ENCODE measurements at regions not wholly inside any gene's neighbourhood (a gene's known extent, or its start where the extent isn't known, plus 50 kb on each side); places are given as distances from the start of the nearest gene placed in this dataset.

DNA sequence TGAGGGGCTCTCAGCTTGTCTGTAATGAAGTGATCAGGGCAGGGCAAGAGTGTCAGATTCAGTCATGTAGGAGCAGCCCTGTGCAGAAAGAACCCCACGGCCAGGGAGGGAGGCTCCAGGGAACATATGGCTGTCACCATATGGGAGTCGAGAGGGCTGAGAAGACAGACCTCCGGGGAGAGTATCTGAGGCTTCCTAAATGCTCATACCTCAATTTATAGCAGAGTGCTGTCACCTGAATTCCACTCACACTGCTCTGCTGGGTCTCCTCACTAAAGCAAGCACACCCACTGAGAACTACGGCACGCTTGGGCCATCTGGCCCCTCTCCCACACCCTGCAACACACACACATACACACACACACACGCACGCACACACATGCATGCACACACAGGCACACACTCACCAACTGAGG lies 92.3 kb upstream of the TJP1 start:
- TF ChIP-seq TCF7L2 (IDR thresholded peaks at IDR 0.05; ENCODE audit: low read depth, low read length) (no peak), HOXA5 (CRISPR knock-in tag; IDR thresholded peaks at IDR 0.05) (no peak), ZBTB1 (CRISPR knock-in tag; IDR thresholded peaks at IDR 0.05; ENCODE audit: borderline replicate concordance) (no peak), ZFP36 (IDR thresholded peaks at IDR 0.05; ENCODE audit: borderline replicate concordance, low read depth, low read length, partially characterized antibody) (no peak), PRDM15 (CRISPR knock-in tag; IDR thresholded peaks at IDR 0.05) (no peak), SIN3A (IDR thresholded peaks at IDR 0.05; ENCODE audit: borderline replicate concordance, low read depth, low read length) (no peak), TBX2 (CRISPR knock-in tag; IDR thresholded peaks at IDR 0.05; ENCODE audit: borderline replicate concordance) (no peak)
- TF ChIP-seq, protein P1, sequence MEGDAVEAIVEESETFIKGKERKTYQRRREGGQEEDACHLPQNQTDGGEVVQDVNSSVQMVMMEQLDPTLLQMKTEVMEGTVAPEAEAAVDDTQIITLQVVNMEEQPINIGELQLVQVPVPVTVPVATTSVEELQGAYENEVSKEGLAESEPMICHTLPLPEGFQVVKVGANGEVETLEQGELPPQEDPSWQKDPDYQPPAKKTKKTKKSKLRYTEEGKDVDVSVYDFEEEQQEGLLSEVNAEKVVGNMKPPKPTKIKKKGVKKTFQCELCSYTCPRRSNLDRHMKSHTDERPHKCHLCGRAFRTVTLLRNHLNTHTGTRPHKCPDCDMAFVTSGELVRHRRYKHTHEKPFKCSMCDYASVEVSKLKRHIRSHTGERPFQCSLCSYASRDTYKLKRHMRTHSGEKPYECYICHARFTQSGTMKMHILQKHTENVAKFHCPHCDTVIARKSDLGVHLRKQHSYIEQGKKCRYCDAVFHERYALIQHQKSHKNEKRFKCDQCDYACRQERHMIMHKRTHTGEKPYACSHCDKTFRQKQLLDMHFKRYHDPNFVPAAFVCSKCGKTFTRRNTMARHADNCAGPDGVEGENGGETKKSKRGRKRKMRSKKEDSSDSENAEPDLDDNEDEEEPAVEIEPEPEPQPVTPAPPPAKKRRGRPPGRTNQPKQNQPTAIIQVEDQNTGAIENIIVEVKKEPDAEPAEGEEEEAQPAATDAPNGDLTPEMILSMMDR (CRISPR knock-in tag; IDR thresholded peaks at IDR 0.05), result no peak
- TF ChIP-seq, protein P2, sequence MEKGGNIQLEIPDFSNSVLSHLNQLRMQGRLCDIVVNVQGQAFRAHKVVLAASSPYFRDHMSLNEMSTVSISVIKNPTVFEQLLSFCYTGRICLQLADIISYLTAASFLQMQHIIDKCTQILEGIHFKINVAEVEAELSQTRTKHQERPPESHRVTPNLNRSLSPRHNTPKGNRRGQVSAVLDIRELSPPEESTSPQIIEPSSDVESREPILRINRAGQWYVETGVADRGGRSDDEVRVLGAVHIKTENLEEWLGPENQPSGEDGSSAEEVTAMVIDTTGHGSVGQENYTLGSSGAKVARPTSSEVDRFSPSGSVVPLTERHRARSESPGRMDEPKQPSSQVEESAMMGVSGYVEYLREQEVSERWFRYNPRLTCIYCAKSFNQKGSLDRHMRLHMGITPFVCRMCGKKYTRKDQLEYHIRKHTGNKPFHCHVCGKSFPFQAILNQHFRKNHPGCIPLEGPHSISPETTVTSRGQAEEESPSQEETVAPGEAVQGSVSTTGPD (CRISPR knock-in tag; IDR thresholded peaks at IDR 0.05), result no peak
- TF ChIP-seq, protein P3, sequence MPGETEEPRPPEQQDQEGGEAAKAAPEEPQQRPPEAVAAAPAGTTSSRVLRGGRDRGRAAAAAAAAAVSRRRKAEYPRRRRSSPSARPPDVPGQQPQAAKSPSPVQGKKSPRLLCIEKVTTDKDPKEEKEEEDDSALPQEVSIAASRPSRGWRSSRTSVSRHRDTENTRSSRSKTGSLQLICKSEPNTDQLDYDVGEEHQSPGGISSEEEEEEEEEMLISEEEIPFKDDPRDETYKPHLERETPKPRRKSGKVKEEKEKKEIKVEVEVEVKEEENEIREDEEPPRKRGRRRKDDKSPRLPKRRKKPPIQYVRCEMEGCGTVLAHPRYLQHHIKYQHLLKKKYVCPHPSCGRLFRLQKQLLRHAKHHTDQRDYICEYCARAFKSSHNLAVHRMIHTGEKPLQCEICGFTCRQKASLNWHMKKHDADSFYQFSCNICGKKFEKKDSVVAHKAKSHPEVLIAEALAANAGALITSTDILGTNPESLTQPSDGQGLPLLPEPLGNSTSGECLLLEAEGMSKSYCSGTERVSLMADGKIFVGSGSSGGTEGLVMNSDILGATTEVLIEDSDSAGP (CRISPR knock-in tag; IDR thresholded peaks at IDR 0.05; ENCODE audit: borderline replicate concordance), result no peak
- TF ChIP-seq, protein P4, sequence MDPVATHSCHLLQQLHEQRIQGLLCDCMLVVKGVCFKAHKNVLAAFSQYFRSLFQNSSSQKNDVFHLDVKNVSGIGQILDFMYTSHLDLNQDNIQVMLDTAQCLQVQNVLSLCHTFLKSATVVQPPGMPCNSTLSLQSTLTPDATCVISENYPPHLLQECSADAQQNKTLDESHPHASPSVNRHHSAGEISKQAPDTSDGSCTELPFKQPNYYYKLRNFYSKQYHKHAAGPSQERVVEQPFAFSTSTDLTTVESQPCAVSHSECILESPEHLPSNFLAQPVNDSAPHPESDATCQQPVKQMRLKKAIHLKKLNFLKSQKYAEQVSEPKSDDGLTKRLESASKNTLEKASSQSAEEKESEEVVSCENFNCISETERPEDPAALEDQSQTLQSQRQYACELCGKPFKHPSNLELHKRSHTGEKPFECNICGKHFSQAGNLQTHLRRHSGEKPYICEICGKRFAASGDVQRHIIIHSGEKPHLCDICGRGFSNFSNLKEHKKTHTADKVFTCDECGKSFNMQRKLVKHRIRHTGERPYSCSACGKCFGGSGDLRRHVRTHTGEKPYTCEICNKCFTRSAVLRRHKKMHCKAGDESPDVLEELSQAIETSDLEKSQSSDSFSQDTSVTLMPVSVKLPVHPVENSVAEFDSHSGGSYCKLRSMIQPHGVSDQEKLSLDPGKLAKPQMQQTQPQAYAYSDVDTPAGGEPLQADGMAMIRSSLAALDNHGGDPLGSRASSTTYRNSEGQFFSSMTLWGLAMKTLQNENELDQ (CRISPR knock-in tag; IDR thresholded peaks at IDR 0.05; ENCODE audit: borderline replicate concordance), result no peak
- TF ChIP-seq, protein P5, sequence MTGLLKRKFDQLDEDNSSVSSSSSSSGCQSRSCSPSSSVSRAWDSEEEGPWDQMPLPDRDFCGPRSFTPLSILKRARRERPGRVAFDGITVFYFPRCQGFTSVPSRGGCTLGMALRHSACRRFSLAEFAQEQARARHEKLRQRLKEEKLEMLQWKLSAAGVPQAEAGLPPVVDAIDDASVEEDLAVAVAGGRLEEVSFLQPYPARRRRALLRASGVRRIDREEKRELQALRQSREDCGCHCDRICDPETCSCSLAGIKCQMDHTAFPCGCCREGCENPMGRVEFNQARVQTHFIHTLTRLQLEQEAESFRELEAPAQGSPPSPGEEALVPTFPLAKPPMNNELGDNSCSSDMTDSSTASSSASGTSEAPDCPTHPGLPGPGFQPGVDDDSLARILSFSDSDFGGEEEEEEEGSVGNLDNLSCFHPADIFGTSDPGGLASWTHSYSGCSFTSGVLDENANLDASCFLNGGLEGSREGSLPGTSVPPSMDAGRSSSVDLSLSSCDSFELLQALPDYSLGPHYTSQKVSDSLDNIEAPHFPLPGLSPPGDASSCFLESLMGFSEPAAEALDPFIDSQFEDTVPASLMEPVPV (CRISPR knock-in tag; IDR thresholded peaks at IDR 0.05), result no peak
